Type B pancreatic cell (in vitro differentiated cells): ENCODE measurements at regions not wholly inside any gene's neighbourhood (a gene's known extent, or its start where the extent isn't known, plus 50 kb on each side); places are given as distances from the start of the nearest gene placed in this dataset.

Experiments
- DNase-seq: peaks from one replicate; pipeline ENCODE4 v3.0.0; 2021; ENCODE audit warnings: mixed read lengths; ENCODE audit not compliant: unreplicated experiment; ENCODE audit errors: extremely low spot score
- H3K27ac Mint-ChIP-seq: 2 replicates; pipeline ENCODE4 v1.8.0; 2021; ENCODE audit warnings: mild to moderate bottlenecking, mixed read lengths
- H3K27me3 Mint-ChIP-seq: 2 replicates; pipeline ENCODE4 v1.8.0; 2021; ENCODE audit warnings: mixed read lengths
- H3K36me3 Mint-ChIP-seq: 2 replicates; pipeline ENCODE4 v1.8.0; 2021; ENCODE audit warnings: mixed read lengths
- H3K4me1 Mint-ChIP-seq: one replicate; pipeline ENCODE4 v1.8.0; 2021; ENCODE audit warnings: mixed read lengths; ENCODE audit not compliant: unreplicated experiment
- H3K4me3 Mint-ChIP-seq: 2 replicates; pipeline ENCODE4 v1.8.0; 2021; ENCODE audit warnings: mild to moderate bottlenecking, mixed read lengths
- H3K9me3 Mint-ChIP-seq: 2 replicates; pipeline ENCODE4 v1.8.0; 2021; ENCODE audit warnings: mixed read lengths
- CTCF ChIP-seq: fragments of 200-600 bp; sonication (generic); conservative IDR thresholded peaks from 2 replicates; pipeline ENCODE4 v1.5.0; 2021; ENCODE audit warnings: antibody characterized with exemption, mild to moderate bottlenecking

GRCh38 chr6:947235-947934, 254.4 kb upstream of the EXOC2 start:
- Mint-ChIP-seq H3K4me3 (no peak overlapping the region), H3K27me3 (peaks cover 17% of the 10 kb centered on the region)
- TF ChIP-seq CTCF: no peak

GRCh38 chr6:946546-946945, 253.6 kb upstream of the EXOC2 start:
- Mint-ChIP-seq H3K9me3 (no peaks in the 10 kb centered on the region), H3K27me3 (peaks cover 17% of the 10 kb centered on the region), H3K4me1 (no peaks in the 10 kb centered on the region)

More at GRCh38 chr6:947235-947934, 254.4 kb upstream of the EXOC2 start:
- no peaks in the 10 kb centered on the region for H3K36me3 Mint-ChIP-seq
- no peaks in the 10 kb centered on the region for H3K9me3 Mint-ChIP-seq
- no peak for DNase-seq
- no peaks in the 10 kb centered on the region for H3K4me1 Mint-ChIP-seq
- H3K27ac Mint-ChIP-seq: no peak overlapping the region

GRCh38 chr6:939526-940252, 246.8 kb upstream of the EXOC2 start:
- Mint-ChIP-seq H3K9me3 (no peaks in the 10 kb centered on the region), H3K36me3 (no peaks in the 10 kb centered on the region), H3K27me3 (peaks cover 39% of the 10 kb centered on the region), H3K4me3 (no peak overlapping the region), H3K27ac (no peak overlapping the region), H3K4me1 (peaks cover 5% of the 10 kb centered on the region)
- no peak for TF ChIP-seq CTCF
- DNase-seq: no peak

More at GRCh38 chr6:946546-946945, 253.6 kb upstream of the EXOC2 start:
- no peak for DNase-seq
- TF ChIP-seq CTCF: no peak
- no peak overlapping the region for H3K4me3 Mint-ChIP-seq
- no peaks in the 10 kb centered on the region for H3K36me3 Mint-ChIP-seq
- H3K27ac Mint-ChIP-seq: no peak overlapping the region

GRCh38 chr6:938916-939315, 246.0 kb upstream of the EXOC2 start:
- Mint-ChIP-seq H3K4me1 (peaks cover 5% of the 10 kb centered on the region), H3K4me3 (no peak overlapping the region), H3K27ac (no peak overlapping the region), H3K36me3 (no peaks in the 10 kb centered on the region), H3K9me3 (no peaks in the 10 kb centered on the region), H3K27me3 (peaks cover 44% of the 10 kb centered on the region)
- TF ChIP-seq CTCF: no peak
- DNase-seq: no peak

- no peak overlapping the region for H3K4me3 Mint-ChIP-seq
- H3K9me3 Mint-ChIP-seq: no peaks in the 10 kb centered on the region
- peaks cover 44% of the 10 kb centered on the region for H3K27me3 Mint-ChIP-seq
- DNase-seq: no peak
- H3K27ac Mint-ChIP-seq: no peak overlapping the region
- H3K36me3 Mint-ChIP-seq: no peaks in the 10 kb centered on the region
- TF ChIP-seq CTCF: no peak
- H3K4me1 Mint-ChIP-seq: peaks cover 5% of the 10 kb centered on the region
Measured at GRCh38 chr6:938271-938905, 245.4 kb upstream of the EXOC2 start.
